ENCODE measurements at regions not wholly inside any gene's neighbourhood (a gene's known extent, or its start where the extent isn't known, plus 50 kb on each side); places are given as distances from the start of the nearest gene placed in this dataset.

- TF ChIP-seq, protein P1, sequence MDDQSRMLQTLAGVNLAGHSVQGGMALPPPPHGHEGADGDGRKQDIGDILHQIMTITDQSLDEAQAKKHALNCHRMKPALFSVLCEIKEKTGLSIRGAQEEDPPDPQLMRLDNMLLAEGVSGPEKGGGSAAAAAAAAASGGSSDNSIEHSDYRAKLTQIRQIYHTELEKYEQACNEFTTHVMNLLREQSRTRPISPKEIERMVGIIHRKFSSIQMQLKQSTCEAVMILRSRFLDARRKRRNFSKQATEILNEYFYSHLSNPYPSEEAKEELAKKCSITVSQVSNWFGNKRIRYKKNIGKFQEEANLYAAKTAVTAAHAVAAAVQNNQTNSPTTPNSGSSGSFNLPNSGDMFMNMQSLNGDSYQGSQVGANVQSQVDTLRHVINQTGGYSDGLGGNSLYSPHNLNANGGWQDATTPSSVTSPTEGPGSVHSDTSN (IDR thresholded peaks at IDR 0.05): no peak
- TF ChIP-seq SMC3 (IDR thresholded peaks at IDR 0.05; ENCODE audit: low read depth, low read length) (no peak), CHD2 (IDR thresholded peaks at IDR 0.05; ENCODE audit: low read length, partially characterized antibody) (no peak), RCOR1 (IDR thresholded peaks at IDR 0.05; ENCODE audit: low read length) (no peak), EZH2phosphoT487 (IDR thresholded peaks at IDR 0.05; ENCODE audit: borderline replicate concordance, low read depth) (no peak), IRF3 (IDR thresholded peaks at IDR 0.05; ENCODE audit: low read depth, low read length) (no peak), GATA2 (CRISPR knock-in tag; IDR thresholded peaks at IDR 0.05) (no peak), RAD21 (IDR thresholded peaks at IDR 0.05; ENCODE audit: low read length) (no peak)
Observed at GRCh38 chr6:94124333-94124732, 705.0 kb upstream of the EPHA7 start (continued).

DNA sequence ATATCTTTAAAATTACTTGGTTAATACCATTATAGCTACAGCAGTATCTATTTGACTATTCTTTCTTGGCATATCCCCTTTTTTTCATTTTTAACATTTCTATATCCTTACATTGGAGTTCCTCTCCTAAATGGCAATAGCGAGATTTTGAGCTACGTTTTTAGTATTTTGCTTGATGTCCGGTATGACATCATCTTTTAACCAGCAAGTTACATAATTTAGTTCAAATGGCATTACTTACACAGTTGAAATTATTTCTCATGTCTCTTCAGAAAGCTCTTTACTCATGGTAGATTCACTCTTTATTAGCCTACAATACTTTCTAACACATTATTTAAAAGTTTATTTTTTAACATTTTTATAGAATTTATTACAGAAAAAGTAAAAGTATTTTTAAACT lies 701.7 kb upstream of the EPHA7 start:
- POLR2A ChIA-PET: no interaction called here
- Histone ChIP-seq H3K27me3 (ENCODE audit: insufficient read depth) (no peaks in the 10 kb centered on the region), H3K9me3 (no peaks in the 10 kb centered on the region), H2AFZ (ENCODE audit: low read depth) (no peak overlapping the region), H3K27ac (ENCODE audit: low read depth in 2 of 2, low read length in 1 of 2) (no peak overlapping the region), H3K9me2 (no peaks in the 10 kb centered on the region), H3K4me2 (no peak overlapping the region), H3K79me2 (ENCODE audit: insufficient read depth) (no peaks in the 10 kb centered on the region), H3F3A (replicated peaks; ENCODE audit: insufficient read depth) (no peaks in the 10 kb centered on the region), H3K9ac (no peak overlapping the region), H4K20me1 (ENCODE audit: insufficient read depth) (no peaks in the 10 kb centered on the region), H3K4me3 (ENCODE audit: low read depth in 2 of 2, low read length in 1 of 2) (no peak overlapping the region), H3K4me1 (ENCODE audit: control insufficient read depth in 1 of 2, insufficient read depth in 2 of 2, low read depth in 1 of 2, low read length in 1 of 2) (no peaks in the 10 kb centered on the region), H3K36me3 (replicated peaks in 1 of 2; ENCODE audit: control insufficient read depth in 1 of 2, insufficient read depth in 2 of 2, low read length in 1 of 2) (no peaks in the 10 kb centered on the region)
- no peak for TF ChIP-seq FOSL2 (IDR thresholded peaks at IDR 0.05; ENCODE audit: borderline replicate concordance, low read depth)
- TF ChIP-seq RFX5 (IDR thresholded peaks at IDR 0.05; ENCODE audit: low read length): no peak
- TF ChIP-seq, protein P2, sequence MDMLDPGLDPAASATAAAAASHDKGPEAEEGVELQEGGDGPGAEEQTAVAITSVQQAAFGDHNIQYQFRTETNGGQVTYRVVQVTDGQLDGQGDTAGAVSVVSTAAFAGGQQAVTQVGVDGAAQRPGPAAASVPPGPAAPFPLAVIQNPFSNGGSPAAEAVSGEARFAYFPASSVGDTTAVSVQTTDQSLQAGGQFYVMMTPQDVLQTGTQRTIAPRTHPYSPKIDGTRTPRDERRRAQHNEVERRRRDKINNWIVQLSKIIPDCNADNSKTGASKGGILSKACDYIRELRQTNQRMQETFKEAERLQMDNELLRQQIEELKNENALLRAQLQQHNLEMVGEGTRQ (IDR thresholded peaks at IDR 0.05; ENCODE audit: borderline replicate concordance, low read depth, low read length): no peak
- no peak for TF ChIP-seq RCOR1 (IDR thresholded peaks at IDR 0.05; ENCODE audit: low read length)
- no peak for TF ChIP-seq MEF2A (IDR thresholded peaks at IDR 0.05; ENCODE audit: borderline replicate concordance, low read depth)
- TF ChIP-seq YY1 (IDR thresholded peaks at IDR 0.05; ENCODE audit: low read depth): no peak
- no peak for TF ChIP-seq EZH2phosphoT487 (IDR thresholded peaks at IDR 0.05; ENCODE audit: borderline replicate concordance, low read depth)
- no peak for TF ChIP-seq CHD2 (IDR thresholded peaks at IDR 0.05; ENCODE audit: low read length, partially characterized antibody)
- 2% methylated on average over 3 of the region's 3 CpGs for WGBS (ENCODE audit: low lambda C conversion rate)
- no peak for DNase-seq
- CTCF ChIA-PET: no interaction called here

DNA sequence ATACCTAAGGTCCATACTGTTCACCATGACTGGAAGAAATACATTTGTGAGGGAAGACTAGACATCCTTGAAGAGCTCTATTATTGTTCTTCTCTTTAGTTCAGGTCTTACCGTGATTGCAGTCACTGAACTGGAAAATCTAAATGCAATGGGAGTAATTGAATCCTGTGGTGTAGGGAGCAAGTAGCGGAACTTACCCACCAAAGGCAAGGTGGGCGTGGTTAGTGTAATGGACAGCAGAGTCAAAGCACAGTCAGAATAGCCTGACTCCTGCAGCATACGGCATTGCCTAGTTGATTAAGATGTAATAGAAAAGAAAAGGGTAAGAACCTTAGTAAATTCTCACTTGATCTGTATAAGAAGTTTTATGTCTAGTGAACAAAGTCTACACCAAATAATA lies 679.7 kb upstream of the EPHA7 start:
- H2AFZ ChIP-seq (ENCODE audit: low read depth): no peak overlapping the region
- no peaks in the 10 kb centered on the region for H4K20me1 ChIP-seq (ENCODE audit: insufficient read depth)
- no peaks in the 10 kb centered on the region for H3K79me2 ChIP-seq (ENCODE audit: insufficient read depth)
- H3K9me2 ChIP-seq: no peaks in the 10 kb centered on the region
- ChIA-PET CTCF (no interaction called here), POLR2A (no interaction called here)
- H3F3A ChIP-seq (replicated peaks; ENCODE audit: insufficient read depth): no peaks in the 10 kb centered on the region
- no peaks in the 10 kb centered on the region for H3K36me3 ChIP-seq (replicated peaks in 1 of 2; ENCODE audit: control insufficient read depth in 1 of 2, insufficient read depth in 2 of 2, low read length in 1 of 2)
- no peaks in the 10 kb centered on the region for H3K4me1 ChIP-seq (ENCODE audit: control insufficient read depth in 1 of 2, insufficient read depth in 2 of 2, low read depth in 1 of 2, low read length in 1 of 2)
- WGBS (ENCODE audit: low lambda C conversion rate): 10% methylated on average over 4 of the region's 4 CpGs
- no peaks in the 10 kb centered on the region for H3K27me3 ChIP-seq (ENCODE audit: insufficient read depth)
- H3K27ac ChIP-seq (ENCODE audit: low read depth in 2 of 2, low read length in 1 of 2): no peak overlapping the region
- no peak overlapping the region for H3K4me3 ChIP-seq (ENCODE audit: low read depth in 2 of 2, low read length in 1 of 2)
- H3K9me3 ChIP-seq: no peaks in the 10 kb centered on the region
- H3K9ac ChIP-seq: no peak overlapping the region
- no peak for DNase-seq
- H3K4me2 ChIP-seq: no peak overlapping the region
- no peak for TF ChIP-seq JUND (IDR thresholded peaks at IDR 0.05)
- TF ChIP-seq, protein P1 (IDR thresholded peaks at IDR 0.05): no peak
- no peak for TF ChIP-seq EP300 (IDR thresholded peaks at IDR 0.05; ENCODE audit: borderline replicate concordance in 1 of 2, low read depth in 1 of 2, low read length in 1 of 2)
- TF ChIP-seq TEAD4 (IDR thresholded peaks at IDR 0.05; ENCODE audit: borderline replicate concordance, insufficient read depth): no peak
- TF ChIP-seq FOXJ3 (CRISPR knock-in tag; IDR thresholded peaks at IDR 0.05): no peak
- no peak for TF ChIP-seq CHD2 (IDR thresholded peaks at IDR 0.05; ENCODE audit: low read length, partially characterized antibody)
- TF ChIP-seq, protein P3, sequence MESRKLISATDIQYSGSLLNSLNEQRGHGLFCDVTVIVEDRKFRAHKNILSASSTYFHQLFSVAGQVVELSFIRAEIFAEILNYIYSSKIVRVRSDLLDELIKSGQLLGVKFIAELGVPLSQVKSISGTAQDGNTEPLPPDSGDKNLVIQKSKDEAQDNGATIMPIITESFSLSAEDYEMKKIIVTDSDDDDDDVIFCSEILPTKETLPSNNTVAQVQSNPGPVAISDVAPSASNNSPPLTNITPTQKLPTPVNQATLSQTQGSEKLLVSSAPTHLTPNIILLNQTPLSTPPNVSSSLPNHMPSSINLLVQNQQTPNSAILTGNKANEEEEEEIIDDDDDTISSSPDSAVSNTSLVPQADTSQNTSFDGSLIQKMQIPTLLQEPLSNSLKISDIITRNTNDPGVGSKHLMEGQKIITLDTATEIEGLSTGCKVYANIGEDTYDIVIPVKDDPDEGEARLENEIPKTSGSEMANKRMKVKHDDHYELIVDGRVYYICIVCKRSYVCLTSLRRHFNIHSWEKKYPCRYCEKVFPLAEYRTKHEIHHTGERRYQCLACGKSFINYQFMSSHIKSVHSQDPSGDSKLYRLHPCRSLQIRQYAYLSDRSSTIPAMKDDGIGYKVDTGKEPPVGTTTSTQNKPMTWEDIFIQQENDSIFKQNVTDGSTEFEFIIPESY (IDR thresholded peaks at IDR 0.05; ENCODE audit: borderline replicate concordance, low read depth): no peak
- TF ChIP-seq MEF2A (IDR thresholded peaks at IDR 0.05; ENCODE audit: borderline replicate concordance, low read depth): no peak
- TF ChIP-seq ELF1 (IDR thresholded peaks at IDR 0.05): no peak
- TF ChIP-seq GABPA (IDR thresholded peaks at IDR 0.05; ENCODE audit: low read depth): no peak
- TF ChIP-seq POLR2AphosphoS5 (IDR thresholded peaks at IDR 0.05; ENCODE audit: low read depth, low read length): no peak

All from SK-N-SH (cell line).